ENCODE measurements at regions not wholly inside any gene's neighbourhood (a gene's known extent, or its start where the extent isn't known, plus 50 kb on each side); places are given as distances from the start of the nearest gene placed in this dataset.

DNA sequence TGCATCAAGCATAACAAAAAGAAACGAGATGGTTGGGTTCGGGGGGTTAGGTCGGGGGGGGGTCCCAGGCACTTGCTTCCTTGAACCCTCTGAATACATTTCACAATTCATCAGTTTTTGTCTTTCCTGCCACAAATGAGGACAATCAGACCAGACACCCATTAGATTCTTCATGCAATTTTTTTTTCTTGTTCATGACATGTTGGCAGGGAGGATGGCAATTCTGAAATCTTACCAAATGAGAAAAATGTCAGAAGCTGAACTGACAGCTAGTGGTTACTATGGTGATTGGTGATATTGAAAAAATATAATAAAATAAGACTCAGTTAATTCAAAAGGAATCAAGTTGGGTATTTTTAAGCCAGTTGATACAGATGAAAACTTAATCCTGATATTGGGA, 419.5 kb upstream of the PSMD7 start (continued):
- TF ChIP-seq TCF7L2 (IDR thresholded peaks at IDR 0.05; ENCODE audit: borderline replicate concordance, extremely low read depth, insufficient read depth, insufficient read length) (no peak), SRF (IDR thresholded peaks at IDR 0.05; ENCODE audit: low read depth) (no peak), EZH2phosphoT487 (IDR thresholded peaks at IDR 0.05; ENCODE audit: borderline replicate concordance) (no peak), SP1 (IDR thresholded peaks at IDR 0.05; ENCODE audit: low read depth) (no peak)
- TF ChIP-seq, protein P1, sequence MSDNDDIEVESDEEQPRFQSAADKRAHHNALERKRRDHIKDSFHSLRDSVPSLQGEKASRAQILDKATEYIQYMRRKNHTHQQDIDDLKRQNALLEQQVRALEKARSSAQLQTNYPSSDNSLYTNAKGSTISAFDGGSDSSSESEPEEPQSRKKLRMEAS (IDR thresholded peaks at IDR 0.05), result no peak

DNA sequence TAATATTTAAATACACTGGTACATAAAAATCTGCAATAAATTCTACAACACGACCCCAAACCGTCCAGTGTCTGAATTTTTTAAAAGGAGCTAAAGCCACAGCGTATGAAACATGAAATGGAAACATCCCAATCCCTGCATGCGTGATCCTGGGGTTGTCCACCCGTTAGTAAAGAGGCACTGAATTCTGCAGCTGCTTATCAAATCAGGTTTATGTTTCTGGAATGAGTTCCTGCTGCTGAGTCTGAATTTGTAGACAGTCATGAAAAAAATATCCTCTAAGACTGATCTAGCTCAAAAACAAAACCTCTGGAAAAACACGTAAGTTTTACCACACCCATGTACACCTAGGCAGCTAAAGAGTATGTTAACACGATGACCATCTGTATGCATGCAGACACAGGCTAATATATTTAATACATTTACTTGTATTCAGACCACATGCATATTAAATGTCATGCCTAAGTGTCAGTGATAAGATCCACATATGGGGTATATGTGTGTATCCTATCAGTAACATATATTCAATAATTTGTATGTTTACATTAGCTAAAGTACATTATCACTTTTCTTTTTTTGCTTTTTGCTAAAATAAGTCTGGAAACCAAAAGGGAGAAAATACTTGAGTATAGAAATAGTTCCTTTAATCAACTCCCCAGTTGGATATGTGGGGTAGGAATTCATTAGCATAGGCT, 420.5 kb upstream of the PSMD7 start:
- H3K79me2 ChIP-seq (ENCODE audit: insufficient read depth, low read length), result no peaks in the 10 kb centered on the region
- H3K27ac ChIP-seq (ENCODE audit: low read depth, low read length), result no peak overlapping the region
- H3K9ac ChIP-seq (ENCODE audit: low read length), result no peak overlapping the region
- TF ChIP-seq POLR2AphosphoS5 (IDR thresholded peaks at IDR 0.05; ENCODE audit: low read depth, low read length), result no peak
- TF ChIP-seq TCF7L2 (IDR thresholded peaks at IDR 0.05; ENCODE audit: borderline replicate concordance, extremely low read depth, insufficient read depth, insufficient read length), result no peak
- TF ChIP-seq, protein P2, sequence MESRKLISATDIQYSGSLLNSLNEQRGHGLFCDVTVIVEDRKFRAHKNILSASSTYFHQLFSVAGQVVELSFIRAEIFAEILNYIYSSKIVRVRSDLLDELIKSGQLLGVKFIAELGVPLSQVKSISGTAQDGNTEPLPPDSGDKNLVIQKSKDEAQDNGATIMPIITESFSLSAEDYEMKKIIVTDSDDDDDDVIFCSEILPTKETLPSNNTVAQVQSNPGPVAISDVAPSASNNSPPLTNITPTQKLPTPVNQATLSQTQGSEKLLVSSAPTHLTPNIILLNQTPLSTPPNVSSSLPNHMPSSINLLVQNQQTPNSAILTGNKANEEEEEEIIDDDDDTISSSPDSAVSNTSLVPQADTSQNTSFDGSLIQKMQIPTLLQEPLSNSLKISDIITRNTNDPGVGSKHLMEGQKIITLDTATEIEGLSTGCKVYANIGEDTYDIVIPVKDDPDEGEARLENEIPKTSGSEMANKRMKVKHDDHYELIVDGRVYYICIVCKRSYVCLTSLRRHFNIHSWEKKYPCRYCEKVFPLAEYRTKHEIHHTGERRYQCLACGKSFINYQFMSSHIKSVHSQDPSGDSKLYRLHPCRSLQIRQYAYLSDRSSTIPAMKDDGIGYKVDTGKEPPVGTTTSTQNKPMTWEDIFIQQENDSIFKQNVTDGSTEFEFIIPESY (IDR thresholded peaks at IDR 0.05; ENCODE audit: extremely low read depth, insufficient replicate concordance, low read length), result no peak
- TF ChIP-seq EZH2phosphoT487 (IDR thresholded peaks at IDR 0.05; ENCODE audit: borderline replicate concordance), result no peak
- TF ChIP-seq, protein P3, sequence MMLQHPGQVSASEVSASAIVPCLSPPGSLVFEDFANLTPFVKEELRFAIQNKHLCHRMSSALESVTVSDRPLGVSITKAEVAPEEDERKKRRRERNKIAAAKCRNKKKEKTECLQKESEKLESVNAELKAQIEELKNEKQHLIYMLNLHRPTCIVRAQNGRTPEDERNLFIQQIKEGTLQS (IDR thresholded peaks at IDR 0.05), result no peak
- no peak for TF ChIP-seq YY1 (IDR thresholded peaks at IDR 0.05; ENCODE audit: extremely low read depth, insufficient replicate concordance, low read depth, low read length)
- TF ChIP-seq SP1 (IDR thresholded peaks at IDR 0.05; ENCODE audit: low read depth), result no peak
- no peak for TF ChIP-seq ZNF274 (IDR thresholded peaks at IDR 0.05; ENCODE audit: low read depth, low read length)
- TF ChIP-seq CEBPB (IDR thresholded peaks at IDR 0.05; ENCODE audit: low read depth), result no peak
- no peak overlapping the region for H2AFZ ChIP-seq (ENCODE audit: low read depth, low read length, poor library complexity, severe bottlenecking)
- no peaks in the 10 kb centered on the region for H3K4me1 ChIP-seq (ENCODE audit: control insufficient read depth in 1 of 2, insufficient read depth in 2 of 2, low read length in 2 of 2)
- no peak overlapping the region for H3K4me3 ChIP-seq (replicated peaks in 1 of 2; ENCODE audit: low read depth in 1 of 2, low read length in 2 of 2)
- DNase-seq (ENCODE audit: low read depth, low spot score), result no peak
- BruUV-seq (replicated peaks), result no TSS peak
- CTCF ChIA-PET, result no interaction called here
- H3K9me3 ChIP-seq (ENCODE audit: control insufficient read depth in 1 of 2, insufficient read depth in 1 of 2, low read depth in 1 of 2, low read length in 2 of 2), result no peaks in the 10 kb centered on the region
- ATAC-seq, result no peak
- no peaks in the 10 kb centered on the region for H4K20me1 ChIP-seq (ENCODE audit: insufficient read depth)
- no peaks in the 10 kb centered on the region for H3K36me3 ChIP-seq (ENCODE audit: control insufficient read depth in 1 of 2, insufficient read depth in 2 of 2, low read length in 2 of 2)
- POLR2A ChIA-PET, result no interaction called here
- H3K4me2 ChIP-seq (ENCODE audit: low read length), result no peak overlapping the region
- H3K27me3 ChIP-seq (ENCODE audit: insufficient read depth, low read length), result peaks cover 40% of the 10 kb centered on the region
- intact Hi-C loops (cut with micrococcal nuclease), result loop anchor here (5.0 kb wide), 2 partner anchors 1374 to 1749 kb away; no protein-coding TSS in a partner anchor
- H3K9me2 ChIP-seq (ENCODE audit: insufficient read depth), result no peaks in the 10 kb centered on the region
- RAD21 ChIA-PET (ENCODE audit: low non-redundant PET in 1 of 2, low total read pairs in 2 of 2, uncharacterized antibody in 2 of 2, unreplicated experiment in 2 of 2), result no interaction called here
